Left hindlimb (tissue), 1 donor: ENCODE measurements at regions not wholly inside any gene's neighbourhood (a gene's known extent, or its start where the extent isn't known, plus 50 kb on each side); places are given as distances from the start of the nearest gene placed in this dataset.

Experiments
- DNase-seq: peaks from one replicate; pipeline ENCODE4 v3.0.0-alpha.2; 2018

GRCh38 chr7:25368599-25369201, 140.4 kb upstream of the NPVF start:
- no peak for DNase-seq

- peak; percentile 61 for DNase-seq
These were observed 141.5 kb upstream of the NPVF start for GRCh38 chr7:25369786-25370185.

- no peak for DNase-seq
These were observed 143.7 kb upstream of the NPVF start for GRCh38 chr7:25371972-25372371.

GRCh38 chr7:25375805-25376600, 147.7 kb upstream of the NPVF start:
- DNase-seq: no peak

- no peak for DNase-seq
These were observed 151.3 kb upstream of the NPVF start for GRCh38 chr7:25379351-25380300.

- DNase-seq: no peak
These were observed 153.7 kb upstream of the NPVF start for GRCh38 chr7:25381818-25382589.

GRCh38 chr7:25382869-25383268, 154.6 kb upstream of the NPVF start:
- DNase-seq: no peak

- no peak for DNase-seq
These were observed 155.1 kb upstream of the NPVF start for GRCh38 chr7:25383402-25383801.

GRCh38 chr7:25384788-25385505, 156.7 kb upstream of the NPVF start:
- DNase-seq: peak; percentile 50

GRCh38 chr7:25385506-25386136, 157.3 kb upstream of the NPVF start:
- DNase-seq: peak; percentile 80

- peak; percentile 85 for DNase-seq
These were observed 158.0 kb upstream of the NPVF start for GRCh38 chr7:25386311-25386744.

- no peak for DNase-seq
These were observed 160.4 kb upstream of the NPVF start for GRCh38 chr7:25388681-25389080.

- no peak for DNase-seq
These were observed 161.3 kb upstream of the NPVF start for GRCh38 chr7:25389489-25390106.

GRCh38 chr7:25391295-25391861, 163.1 kb upstream of the NPVF start:
- DNase-seq: no peak

GRCh38 chr7:25391961-25392587, 163.8 kb upstream of the NPVF start:
- DNase-seq: no peak

- DNase-seq: no peak
These were observed 164.5 kb upstream of the NPVF start for GRCh38 chr7:25392588-25393338.

GRCh38 chr7:25395976-25396375, 167.7 kb upstream of the NPVF start:
- DNase-seq: no peak

GRCh38 chr7:25396668-25397067, 168.4 kb upstream of the NPVF start:
- no peak for DNase-seq

GRCh38 chr7:25398418-25398817, 170.1 kb upstream of the NPVF start:
- no peak for DNase-seq
